ENCODE measurements at regions not wholly inside any gene's neighbourhood (a gene's known extent, or its start where the extent isn't known, plus 50 kb on each side); places are given as distances from the start of the nearest gene placed in this dataset.
"Not testable (repeated sequence)": the region's sequence is repeated elsewhere in the genome, so short reads cannot be mapped to it uniquely, and the experiment has no call there.

DNA sequence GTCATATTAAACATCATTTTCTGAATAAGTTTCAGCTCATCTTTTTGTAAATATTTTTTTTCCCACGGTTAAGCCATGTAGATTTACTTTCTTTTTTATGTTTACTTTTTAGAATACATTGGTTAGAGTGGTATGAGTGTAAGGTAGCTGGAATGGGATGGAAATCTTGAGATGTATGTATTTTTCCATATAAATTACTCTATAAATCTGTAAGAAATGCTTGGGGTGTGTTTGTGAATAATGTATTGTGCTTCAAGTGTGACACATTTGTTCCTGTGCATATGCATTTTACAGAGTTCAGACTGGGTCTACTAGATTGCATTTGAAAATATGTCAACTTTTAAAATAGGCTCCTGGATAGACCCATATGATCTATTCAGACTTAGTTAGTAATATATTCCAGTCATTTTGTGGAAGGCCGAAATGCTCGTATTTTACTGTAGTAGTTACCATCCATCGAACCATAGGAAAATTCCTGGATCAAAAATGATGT is 756.8 kb downstream of the RAPGEF2 start:
- DNase-seq: no peak

DNA sequence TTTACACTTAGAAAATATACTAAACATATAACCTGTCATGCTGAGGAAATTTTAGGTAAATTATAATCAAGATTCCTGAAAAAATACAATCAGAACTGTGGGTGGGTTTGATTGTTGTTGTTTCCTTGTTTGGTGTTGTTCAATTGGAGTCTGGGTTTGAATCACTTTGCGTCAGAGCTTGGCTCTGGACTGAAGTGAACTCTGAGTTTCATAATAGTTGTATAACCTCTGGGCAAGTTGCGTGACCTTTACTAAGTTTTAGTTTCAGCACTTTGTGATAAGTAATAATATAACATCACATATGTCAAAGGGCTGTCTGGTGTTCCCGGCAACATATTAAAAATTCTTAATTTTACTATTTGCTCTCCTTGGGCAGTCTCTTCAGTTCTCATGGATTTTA is 758.1 kb downstream of the RAPGEF2 start:
- DNase-seq: no peak

DNA sequence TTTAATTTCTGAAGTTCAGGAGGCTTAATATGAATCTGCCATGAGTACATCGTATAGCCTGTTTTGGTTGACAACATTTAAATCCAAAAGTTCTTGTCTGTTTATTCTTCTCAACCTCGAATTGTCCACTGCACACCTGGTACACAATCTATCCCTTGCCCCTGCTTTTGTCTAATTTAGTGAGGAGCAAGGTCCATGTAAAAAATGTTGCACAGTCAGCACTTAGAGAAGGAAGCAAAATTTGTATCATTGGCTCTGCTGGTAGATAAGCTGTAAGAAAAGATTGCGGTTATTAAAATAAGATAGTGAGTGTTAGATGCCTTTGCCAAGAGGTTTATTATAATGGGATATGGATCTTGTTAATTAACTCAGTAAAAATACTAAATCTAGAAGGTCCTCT is 761.5 kb downstream of the RAPGEF2 start:
- DNase-seq: no peak

DNA sequence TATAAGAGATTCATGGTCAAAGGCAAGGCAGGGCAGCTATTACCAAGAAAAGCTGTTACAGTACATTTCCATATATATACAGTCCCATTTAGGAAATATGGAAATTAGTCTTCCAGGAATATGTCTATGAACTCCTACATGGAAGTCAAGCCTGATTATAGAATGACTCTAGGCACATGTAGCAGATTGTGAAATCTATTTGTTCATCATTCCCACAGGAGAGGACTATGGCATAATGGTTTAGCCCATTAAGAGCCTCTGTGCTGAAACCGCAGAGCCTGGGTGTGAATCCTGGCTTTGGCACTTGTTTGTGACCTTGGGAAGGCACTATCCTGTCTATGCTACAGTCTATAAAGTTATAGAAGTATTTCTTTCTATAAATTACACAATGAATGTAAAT is 764.8 kb downstream of the RAPGEF2 start:
- no peak for DNase-seq

DNA sequence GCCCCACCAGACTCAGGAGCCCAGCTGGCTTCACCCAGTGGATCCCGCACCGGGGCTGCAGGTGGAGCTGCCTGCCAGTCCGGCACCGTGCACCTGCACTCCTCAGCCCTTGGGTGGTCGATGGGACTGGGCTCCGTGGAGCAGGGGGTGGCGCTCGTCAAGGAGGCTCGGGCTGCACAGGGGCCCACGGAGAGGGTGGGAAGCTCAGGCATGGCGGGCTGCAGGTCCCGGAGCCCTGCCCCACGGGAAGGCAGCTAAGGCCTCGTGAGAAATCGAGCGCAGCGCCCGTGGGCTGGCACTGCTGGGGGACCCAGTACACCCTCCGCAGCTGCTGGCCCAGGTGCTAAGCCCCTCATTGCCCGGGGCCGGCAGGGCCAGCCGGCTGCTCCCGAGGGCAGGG is 766.1 kb downstream of the RAPGEF2 start:
- DNase-seq: not testable (repeated sequence)

DNA sequence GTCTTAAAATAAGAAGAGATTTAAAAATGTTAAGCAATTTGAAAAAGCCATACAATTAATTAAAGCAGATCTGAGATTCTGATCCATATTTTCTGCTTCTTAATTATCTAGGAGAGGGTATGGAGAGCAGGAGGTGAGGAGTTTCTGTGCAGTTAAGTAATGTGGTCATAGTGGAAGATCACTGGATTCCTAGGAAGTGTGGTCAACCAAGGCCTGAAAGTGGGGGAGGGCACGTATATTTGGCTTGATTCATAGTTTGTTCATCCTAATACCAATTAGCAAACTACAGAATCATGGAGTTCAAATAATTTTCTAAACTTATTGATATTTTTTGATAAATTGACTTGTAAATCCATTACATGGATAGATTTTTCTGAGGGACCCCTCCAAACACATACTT is 768.3 kb downstream of the RAPGEF2 start:
- DNase-seq: no peak

DNA sequence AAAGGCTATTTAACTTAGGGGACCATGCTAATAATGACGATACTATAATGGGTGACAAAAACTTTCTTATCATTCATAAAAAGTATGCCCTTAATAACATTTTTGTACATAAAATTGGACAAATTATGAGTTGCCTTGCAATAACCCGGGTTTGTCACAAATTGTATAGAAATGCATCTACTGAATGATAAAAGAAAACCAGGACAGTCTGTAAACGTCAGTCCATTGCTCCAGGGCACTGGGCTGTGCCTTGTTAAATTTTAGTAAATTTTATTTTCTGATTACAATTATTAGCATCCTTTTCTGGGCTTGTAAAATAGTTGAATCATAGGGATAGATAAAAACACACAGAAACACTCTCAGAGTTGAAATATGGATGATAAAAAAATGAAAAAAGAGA is 778.3 kb downstream of the RAPGEF2 start:
- no peak for DNase-seq

DNA sequence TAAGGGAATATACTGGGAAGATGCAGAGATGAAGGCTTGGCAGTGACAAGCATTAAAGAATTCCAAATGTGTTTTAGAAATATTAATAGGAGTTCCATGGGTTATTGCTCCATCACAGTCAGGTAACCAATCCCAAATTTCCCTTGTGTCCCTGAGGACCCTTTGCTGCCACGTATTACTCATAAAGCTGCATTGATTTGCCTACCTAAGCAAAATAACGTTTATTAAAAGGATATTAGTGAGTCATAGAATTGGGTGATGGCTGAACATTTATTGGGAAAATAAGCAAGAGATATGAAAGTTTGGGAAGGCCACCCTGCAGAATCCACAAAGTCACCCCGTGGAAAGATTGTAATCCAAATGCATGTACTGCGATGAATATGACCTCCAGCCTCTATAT is 782.1 kb downstream of the RAPGEF2 start:
- no peak for DNase-seq

DNA sequence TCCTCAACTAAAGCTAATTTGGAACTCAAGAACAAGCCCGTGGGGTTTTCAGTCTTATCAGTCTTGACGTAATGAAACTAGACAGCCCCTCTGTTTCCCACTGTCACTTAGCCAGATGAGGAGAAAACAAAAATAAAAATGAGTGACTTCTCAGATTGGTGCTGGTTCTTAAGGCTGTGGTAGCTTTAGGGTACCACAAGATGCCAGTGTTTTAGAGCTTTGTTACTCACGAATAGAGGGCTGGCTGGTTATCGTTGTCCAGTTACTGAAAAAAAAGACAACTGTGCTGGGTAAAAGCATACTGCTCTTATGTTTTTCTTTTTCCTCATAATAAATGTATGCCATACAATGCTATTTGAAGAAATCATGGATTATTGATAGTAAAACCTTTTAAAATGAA is 796.7 kb downstream of the RAPGEF2 start:
- no peak for DNase-seq

DNA sequence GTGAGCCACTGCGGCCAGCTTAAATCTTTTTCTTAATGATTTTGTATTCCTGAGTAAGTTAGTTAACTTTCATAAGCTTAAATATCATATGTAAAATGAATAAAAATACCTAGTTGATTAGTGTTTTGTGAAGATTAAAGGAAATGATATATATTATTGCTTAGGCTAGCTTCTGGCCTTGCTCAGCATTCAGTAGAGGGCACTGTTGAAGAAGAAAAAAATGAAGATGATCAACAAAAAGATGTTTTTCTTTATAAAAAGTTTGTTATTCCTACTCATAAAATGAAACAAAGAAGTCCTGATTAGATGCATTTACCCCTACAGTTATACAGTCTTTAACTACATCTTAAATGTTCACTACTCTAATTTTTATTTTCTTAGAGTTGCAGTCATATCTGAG is 797.7 kb downstream of the RAPGEF2 start:
- DNase-seq: no peak

DNA sequence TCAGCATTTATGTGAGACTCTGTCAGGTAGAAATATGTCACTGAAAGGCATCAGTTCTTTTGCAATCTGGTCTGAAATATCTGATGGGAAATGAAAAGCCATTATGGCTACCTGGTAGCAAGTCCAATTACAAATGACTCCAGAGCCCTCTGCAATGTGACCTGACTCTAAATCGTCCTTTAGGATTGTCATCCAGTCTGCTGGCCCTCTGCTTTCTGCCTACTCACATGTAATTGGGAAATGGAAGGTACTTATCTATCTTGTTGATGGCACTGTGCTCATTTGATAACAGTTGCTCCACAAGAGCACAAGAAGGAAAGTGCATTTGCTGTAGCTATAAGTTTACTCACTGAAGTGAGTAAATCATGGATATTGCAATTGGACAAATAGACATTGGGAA is 799.8 kb downstream of the RAPGEF2 start:
- no peak for DNase-seq

DNA sequence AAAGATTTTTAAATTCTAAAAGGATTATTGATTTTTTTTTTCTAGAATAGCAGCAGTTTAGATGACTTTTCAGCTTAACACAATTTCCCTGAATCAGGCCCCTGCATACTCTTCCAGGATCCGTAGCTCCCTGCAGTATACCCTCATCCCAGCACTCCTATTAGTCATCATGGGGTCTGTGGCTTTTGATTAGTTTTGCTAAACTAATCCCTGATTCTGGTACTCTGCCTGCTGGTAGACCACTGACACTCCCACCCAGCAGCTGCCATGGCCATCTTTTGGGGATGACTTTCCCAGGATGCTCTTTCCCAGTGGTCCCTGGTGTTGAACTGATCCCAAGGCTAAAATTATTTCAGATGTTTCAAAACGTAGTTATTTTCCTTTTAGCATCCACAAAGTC is 802.0 kb downstream of the RAPGEF2 start:
- no peak for DNase-seq

DNA sequence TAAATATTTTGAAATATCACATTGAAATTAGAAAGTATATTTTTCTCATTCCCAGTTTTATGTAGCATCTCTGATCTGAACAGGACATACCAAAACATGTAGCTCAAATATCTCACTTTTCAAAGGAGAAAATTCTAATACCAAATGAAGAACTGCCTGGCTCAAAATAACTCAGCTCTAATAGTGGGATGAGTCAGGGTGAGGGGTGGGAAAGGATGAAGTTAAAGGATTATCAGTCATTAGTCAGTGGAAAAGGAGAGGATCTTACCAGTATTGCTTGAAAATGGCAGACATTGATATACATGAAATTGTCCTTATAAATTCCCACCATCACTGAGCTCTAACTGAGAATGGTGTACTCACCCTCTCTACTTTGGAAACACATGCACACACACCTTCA is 803.2 kb downstream of the RAPGEF2 start:
- DNase-seq: no peak

DNA sequence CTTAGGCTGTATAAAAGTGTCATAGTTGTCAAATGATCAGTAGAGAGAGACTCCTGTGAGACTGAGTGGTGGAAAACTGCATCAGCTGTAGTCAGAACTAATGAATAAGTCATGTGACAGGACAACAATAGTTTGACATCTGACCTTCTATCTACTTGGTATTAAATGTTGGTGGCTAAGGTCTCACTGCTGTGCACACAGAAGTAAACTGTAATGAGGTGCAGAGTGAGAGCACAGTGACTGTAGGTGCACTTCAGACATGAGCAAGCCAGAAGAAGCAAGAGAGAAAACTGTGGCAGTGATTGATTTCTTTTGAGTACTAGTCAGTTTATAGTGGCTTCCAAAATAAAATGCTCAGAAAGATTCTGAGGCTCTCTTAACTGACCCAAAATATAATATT is 803.6 kb downstream of the RAPGEF2 start:
- no peak for DNase-seq

DNA sequence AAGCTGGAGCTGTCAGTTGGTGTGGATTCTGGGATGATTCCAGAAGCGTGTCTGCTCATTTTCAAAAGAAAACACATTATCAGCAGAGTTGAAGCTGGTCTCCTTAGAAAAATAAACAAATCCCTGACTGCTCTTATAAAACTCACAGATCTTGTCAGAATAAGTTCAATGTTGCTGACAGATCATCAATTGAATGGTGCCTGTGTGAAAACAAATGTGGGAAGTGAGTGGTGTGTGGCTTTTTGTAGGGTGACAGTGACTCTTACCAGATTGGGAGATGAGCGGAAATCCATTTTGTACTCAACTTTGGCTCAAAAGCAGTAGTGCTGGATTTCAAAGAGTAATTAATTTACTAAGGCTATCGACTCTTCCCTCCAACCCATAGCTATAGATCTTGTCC is 807.8 kb downstream of the RAPGEF2 start:
- DNase-seq: no peak

DNA sequence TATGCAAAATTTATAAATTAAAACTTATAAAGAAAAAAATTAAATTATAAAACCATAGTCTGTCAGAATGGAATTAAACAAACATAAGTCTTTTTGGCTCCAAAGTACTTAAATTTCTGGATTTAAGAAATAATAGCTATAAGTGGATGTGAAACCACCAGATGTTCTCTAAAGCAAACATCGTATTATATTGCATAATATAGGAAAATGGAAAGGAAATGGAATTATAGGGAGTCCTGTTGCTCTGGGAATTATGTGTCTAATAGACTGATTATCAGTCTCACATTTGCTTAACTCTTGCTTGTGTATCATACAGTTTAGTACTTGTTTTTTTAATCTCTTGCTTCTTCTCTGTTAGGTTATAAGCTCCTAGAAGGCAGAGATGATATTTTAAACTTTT is 819.2 kb downstream of the RAPGEF2 start:
- no peak for DNase-seq

DNA sequence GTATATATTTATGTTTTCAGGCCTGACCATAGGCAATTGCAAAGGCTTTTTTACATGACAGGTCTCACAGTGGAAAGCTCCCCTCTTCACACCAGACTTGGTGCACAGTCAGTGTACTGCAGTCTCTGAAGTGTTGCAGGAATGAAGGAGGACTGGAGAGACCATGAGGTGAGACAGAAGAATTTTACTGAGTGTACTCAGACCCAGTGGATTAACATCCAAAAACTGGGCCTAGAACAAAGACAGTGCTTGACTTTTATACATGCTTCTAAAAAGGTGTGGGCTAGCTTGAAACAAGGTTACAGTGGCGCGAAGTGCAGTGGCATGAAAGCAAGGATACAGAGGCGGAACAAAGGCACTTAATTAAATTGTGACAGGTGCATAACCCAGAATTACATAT is 822.9 kb downstream of the RAPGEF2 start:
- no peak for DNase-seq

DNA sequence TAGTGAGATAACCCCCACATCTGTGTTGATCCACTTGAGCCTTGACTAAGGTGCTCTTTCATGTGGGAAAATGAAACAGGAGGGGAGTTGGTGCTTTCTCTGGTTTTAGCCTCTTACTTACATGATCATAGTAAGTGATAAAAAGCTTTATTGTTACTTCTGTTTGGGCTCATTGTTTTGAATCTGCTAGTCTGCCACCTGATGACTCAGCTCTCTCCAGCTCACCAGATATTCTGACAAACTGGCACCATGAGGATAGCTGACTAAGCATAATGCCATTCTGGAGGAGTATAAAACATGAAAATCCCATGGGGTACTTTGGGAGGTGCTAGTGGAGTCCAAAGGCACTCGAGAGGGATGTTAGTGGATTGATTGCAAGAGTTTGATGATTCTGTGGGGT is 824.0 kb downstream of the RAPGEF2 start:
- DNase-seq: no peak

DNA sequence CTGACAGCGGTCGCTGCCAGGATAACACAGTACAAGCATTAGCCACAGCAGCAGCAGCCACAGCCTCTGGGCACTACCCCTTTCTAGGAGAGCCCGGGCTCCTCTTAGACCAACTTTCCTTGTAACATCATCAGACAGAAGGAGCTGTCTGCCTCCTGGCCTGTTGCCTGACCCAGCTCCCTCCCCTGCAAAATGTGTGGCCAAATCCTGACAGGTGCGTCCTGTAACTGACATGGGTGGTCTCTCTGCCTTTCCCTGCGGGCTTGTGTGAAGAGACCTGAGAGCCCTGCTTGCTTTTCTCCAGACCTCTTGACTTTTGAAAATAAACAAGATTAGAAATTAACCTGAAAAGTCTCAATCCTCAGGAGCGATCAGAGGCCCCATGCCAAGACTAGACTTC is 824.9 kb downstream of the RAPGEF2 start:
- no peak for DNase-seq

DNA sequence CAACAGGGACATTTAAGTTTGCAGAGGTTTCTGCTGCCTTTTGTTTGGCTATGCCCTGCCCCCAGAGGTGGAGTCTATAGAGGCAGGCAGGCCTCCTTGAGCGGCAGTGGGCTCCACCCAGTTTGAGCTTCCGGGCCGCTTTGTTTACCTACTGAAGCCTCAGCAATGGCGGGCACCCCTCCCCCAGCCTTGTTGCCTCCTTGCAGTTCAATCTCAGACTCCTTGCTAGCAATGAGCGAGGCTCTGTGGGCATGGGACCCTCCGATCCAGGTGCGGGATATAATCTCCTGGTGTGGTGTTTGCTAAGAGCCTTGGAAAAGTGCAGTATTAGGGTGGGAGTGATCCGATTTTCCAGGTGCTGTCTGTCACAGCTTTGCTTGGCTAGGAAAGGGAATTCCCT is 831.7 kb downstream of the RAPGEF2 start:
- DNase-seq: not testable (repeated sequence)

DNA sequence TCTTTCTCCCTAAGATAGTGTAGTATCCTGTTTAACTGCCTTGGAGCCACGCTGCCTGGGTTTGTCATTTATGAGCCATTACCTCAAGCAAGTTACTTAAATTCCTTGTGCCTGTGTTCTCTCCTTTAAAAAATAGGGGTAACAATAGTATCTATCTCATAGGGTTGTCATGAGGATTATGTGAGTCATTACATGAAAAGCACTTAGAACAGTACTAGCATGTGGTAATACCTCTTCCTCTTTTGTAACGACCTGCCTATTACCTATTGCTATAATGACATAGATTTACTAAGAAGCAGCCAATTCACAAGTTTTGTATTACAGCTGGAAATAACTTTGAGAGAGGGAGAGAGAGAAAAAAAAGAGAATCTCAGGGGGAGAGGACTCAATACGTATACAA is 834.7 kb downstream of the RAPGEF2 start:
- no peak for DNase-seq

DNA sequence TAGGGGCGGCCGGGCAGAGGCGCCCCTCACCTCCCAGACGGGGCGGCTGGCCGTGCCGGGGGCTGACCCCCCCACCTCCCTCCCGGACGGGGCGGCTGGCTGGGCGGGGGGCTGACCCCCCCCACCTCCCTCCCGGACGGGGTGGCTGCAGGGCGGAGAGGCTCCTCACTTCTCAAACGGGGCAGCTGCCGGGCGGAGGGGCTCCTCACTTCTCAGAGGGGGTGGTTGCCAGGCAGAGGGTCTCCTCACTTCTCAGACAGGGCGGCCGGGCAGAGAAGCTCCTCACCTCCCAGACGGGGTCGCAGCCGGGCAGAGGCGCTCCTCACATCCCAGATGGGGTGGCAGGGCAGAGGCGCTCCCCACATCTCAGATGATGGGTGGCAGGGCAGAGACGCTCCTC is 836.8 kb downstream of the RAPGEF2 start:
- not testable (repeated sequence) for DNase-seq

DNA sequence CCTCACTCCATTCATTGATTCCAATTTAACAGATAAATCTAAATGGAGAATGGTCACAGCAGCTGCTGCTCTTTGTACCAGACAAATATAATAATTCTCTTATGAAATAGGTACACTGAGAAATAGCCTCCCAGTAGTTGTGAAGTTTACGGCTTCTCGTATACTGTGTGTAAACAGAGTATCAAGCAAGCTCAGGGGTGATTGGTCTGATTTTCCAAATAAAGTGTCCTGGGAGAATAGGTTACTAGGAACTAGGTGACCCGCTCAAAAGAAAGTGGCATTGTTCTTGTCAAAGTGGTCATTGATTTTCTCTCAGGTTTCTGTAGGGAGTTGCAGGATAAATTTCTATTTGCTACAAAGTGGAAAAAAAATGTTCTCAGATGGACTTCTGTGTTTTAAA is 838.2 kb downstream of the RAPGEF2 start:
- DNase-seq: no peak

DNA sequence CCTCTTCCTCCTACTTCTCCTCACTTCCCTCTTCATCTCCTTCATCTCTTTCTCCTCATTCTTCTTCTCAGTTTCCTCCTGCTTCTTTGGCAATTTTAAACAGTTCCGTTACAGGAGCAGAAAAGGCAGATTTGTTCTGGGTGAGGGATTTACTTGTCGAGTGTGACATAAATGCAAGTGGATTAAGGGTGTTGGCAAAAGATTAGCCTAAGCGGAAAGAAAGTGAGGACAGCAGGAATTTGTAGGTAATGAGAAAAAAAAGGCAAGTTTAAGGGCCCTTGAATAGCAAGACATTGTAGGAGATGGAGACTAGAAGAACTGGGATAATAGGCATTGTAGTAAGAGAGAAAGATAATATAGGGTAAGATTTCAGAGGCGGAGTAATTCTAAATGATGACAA is 841.6 kb downstream of the RAPGEF2 start:
- DNase-seq: no peak

DNA sequence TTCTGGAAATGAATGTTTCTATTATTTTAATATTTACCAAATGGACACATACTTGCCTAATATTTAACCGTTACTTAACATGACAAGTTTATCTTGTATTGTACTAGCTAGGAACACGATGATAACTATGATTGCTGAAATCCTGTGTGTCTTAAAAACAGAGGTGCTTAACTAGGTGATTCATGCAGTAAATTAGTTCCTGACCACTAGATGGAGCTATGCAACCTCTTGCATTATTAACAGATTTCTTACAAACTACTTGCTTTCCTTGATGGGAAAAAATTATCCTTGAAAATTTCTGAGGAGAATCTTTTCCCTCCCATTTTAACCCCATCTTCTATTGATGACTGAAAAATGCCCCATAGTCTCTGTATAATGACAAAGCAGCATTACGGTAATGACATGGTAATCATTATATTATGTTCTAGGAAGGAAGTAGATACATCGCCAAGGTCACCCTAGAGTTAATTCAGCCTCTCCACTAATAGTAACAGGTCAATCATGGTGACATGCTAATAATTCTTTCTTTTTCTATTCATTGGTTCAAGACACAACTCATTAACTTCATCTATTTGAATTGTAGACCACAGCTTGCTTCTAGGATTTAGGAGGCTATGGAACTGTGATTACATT is 844.2 kb downstream of the RAPGEF2 start:
- DNase-seq: peak; percentile 13

DNA sequence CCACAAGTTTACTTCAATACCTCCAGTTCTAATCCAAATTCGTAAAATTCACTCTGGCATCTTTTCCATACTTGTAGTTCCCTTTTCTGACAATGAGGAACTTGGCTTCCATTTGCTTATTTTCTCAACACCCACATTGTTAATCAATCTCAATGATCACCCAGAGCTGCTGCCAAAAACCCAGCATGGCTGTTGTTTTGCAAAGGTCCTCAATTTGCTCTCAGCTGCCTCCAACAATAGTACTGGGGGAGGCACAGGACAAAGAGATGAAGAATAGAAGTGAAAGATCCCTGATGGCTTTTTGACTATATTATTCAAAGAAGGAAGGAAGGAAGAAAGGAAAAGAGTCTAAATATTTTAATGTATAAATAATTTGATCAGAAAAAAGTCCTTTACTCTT is 847.8 kb downstream of the RAPGEF2 start:
- DNase-seq: no peak

All from NCI-H1105 (cell line).